ENCODE measurements at regions not wholly inside any gene's neighbourhood (a gene's known extent, or its start where the extent isn't known, plus 50 kb on each side); places are given as distances from the start of the nearest gene placed in this dataset.
A peak's percentile ranks its signal among the peaks of the same experiment; 100 is the strongest.

- no peak overlapping the region for H3K18ac ChIP-seq (ENCODE audit: low read length)
- no peak overlapping the region for H4K12ac ChIP-seq (ENCODE audit: low read depth, low read length)
- DNase-seq, result no peak
- H4K91ac ChIP-seq (ENCODE audit: low read depth, low read length), result no peak overlapping the region
- H3K4me3 ChIP-seq (ENCODE audit: low read depth, low read length), result no peak overlapping the region
- H3K4ac ChIP-seq (ENCODE audit: low read depth, low read length), result no peak overlapping the region
- H3K14ac ChIP-seq (ENCODE audit: low read length), result no peak overlapping the region
- no peak overlapping the region for H2BK12ac ChIP-seq (ENCODE audit: low read length)
- no peak overlapping the region for H2BK5ac ChIP-seq (ENCODE audit: low read depth, low read length, poor library complexity)
- no peaks in the 10 kb centered on the region for H3K27me3 ChIP-seq (ENCODE audit: insufficient read depth, low read length)
- H2BK120ac ChIP-seq (ENCODE audit: insufficient read depth, low read length, poor library complexity), result no peak overlapping the region
- no peaks in the 10 kb centered on the region for H3K79me2 ChIP-seq (ENCODE audit: control insufficient read depth, insufficient read depth, low read length, poor library complexity)
- no peaks in the 10 kb centered on the region for H3K36me3 ChIP-seq (ENCODE audit: control insufficient read depth in 1 of 2, insufficient read depth in 2 of 2, low read length in 2 of 2)
- H3K9me3 ChIP-seq (ENCODE audit: insufficient read depth, low read depth, low read length), result no peaks in the 10 kb centered on the region
- no peak overlapping the region for H2AK5ac ChIP-seq (ENCODE audit: low read length)
- H3K79me1 ChIP-seq (ENCODE audit: low read length), result no peaks in the 10 kb centered on the region
- no peak overlapping the region for H3K27ac ChIP-seq (ENCODE audit: low read depth, low read length)
- no peak overlapping the region for H3K9ac ChIP-seq (ENCODE audit: low read length)
- WGBS (ENCODE audit: extremely low coverage, insufficient coverage, insufficient read length), result no CpG with 5 or more reads among the region's 2 CpGs
- H2AFZ ChIP-seq (ENCODE audit: insufficient read depth, low read length, poor library complexity), result no peak overlapping the region
- H4K8ac ChIP-seq (ENCODE audit: low read depth, low read length), result no peak overlapping the region
- H3K23ac ChIP-seq (ENCODE audit: low read length), result no peak overlapping the region
- H3K4me2 ChIP-seq (ENCODE audit: low read length), result no peak overlapping the region
- H3K4me1 ChIP-seq (ENCODE audit: control insufficient read depth in 1 of 2, insufficient read depth in 2 of 2, low read length in 2 of 2), result no peaks in the 10 kb centered on the region
Measured at GRCh38 chrX:30008031-30008430, 207.3 kb upstream of the MAGEB2 start.

GRCh38 chrX:30010471-30010870 is 204.9 kb upstream of the MAGEB2 start:
- Histone ChIP-seq H3K79me1 (ENCODE audit: low read length) (no peaks in the 10 kb centered on the region), H3K4me1 (ENCODE audit: control insufficient read depth in 1 of 2, insufficient read depth in 2 of 2, low read length in 2 of 2) (no peaks in the 10 kb centered on the region), H4K8ac (ENCODE audit: low read depth, low read length) (no peak overlapping the region)

DNA sequence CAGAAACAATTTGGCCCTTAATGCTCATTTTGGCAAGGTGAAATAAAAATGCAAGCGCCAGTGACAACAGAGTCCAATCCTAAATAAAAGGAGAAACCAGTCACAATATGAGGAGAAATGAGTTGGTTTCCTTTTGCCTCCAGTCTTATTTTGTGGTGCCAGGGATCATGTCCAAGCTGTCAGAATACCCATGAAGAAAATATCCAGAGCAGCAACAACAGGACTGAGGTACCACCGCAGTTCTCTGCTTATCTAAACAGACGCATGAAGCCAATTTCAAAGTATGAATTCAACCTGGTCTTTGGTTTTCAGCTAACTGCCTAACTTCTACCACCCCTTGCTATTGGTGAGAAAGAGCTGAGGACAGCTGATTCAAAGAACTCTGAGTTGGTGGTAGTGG is 199.9 kb upstream of the MAGEB2 start:
- Histone ChIP-seq H2BK5ac (ENCODE audit: low read depth, low read length, poor library complexity) (no peak overlapping the region), H2BK12ac (ENCODE audit: low read length) (no peak overlapping the region), H3K4me2 (ENCODE audit: low read length) (no peak overlapping the region), H3K79me2 (ENCODE audit: control insufficient read depth, insufficient read depth, low read length, poor library complexity) (no peaks in the 10 kb centered on the region), H2BK120ac (ENCODE audit: insufficient read depth, low read length, poor library complexity) (no peak overlapping the region), H3K27me3 (ENCODE audit: insufficient read depth, low read length) (no peaks in the 10 kb centered on the region), H3K27ac (ENCODE audit: low read depth, low read length) (no peak overlapping the region), H4K12ac (ENCODE audit: low read depth, low read length) (no peak overlapping the region), H3K14ac (ENCODE audit: low read length) (no peak overlapping the region), H2AFZ (ENCODE audit: insufficient read depth, low read length, poor library complexity) (no peak overlapping the region), H2AK5ac (ENCODE audit: low read length) (no peak overlapping the region), H3K4me3 (ENCODE audit: low read depth, low read length) (no peak overlapping the region), H4K91ac (ENCODE audit: low read depth, low read length) (no peak overlapping the region), H3K4me1 (ENCODE audit: control insufficient read depth in 1 of 2, insufficient read depth in 2 of 2, low read length in 2 of 2) (no peaks in the 10 kb centered on the region), H3K18ac (ENCODE audit: low read length) (no peak overlapping the region), H3K79me1 (ENCODE audit: low read length) (no peaks in the 10 kb centered on the region), H3K23ac (ENCODE audit: low read length) (no peak overlapping the region), H3K9ac (ENCODE audit: low read length) (no peak overlapping the region), H3K9me3 (ENCODE audit: insufficient read depth, low read depth, low read length) (no peaks in the 10 kb centered on the region), H3K4ac (ENCODE audit: low read depth, low read length) (no peak overlapping the region), H3K36me3 (ENCODE audit: control insufficient read depth in 1 of 2, insufficient read depth in 2 of 2, low read length in 2 of 2) (no peaks in the 10 kb centered on the region), H4K8ac (ENCODE audit: low read depth, low read length) (no peak overlapping the region)
- no peak for DNase-seq
- WGBS (ENCODE audit: extremely low coverage, insufficient coverage, insufficient read length), result no CpG with 5 or more reads among the region's 3 CpGs

More at GRCh38 chrX:30010471-30010870, 204.9 kb upstream of the MAGEB2 start:
- Histone ChIP-seq H3K14ac (ENCODE audit: low read length) (no peak overlapping the region), H3K4ac (ENCODE audit: low read depth, low read length) (no peak overlapping the region), H3K4me2 (ENCODE audit: low read length) (no peak overlapping the region), H3K79me2 (ENCODE audit: control insufficient read depth, insufficient read depth, low read length, poor library complexity) (no peaks in the 10 kb centered on the region), H3K4me3 (ENCODE audit: low read depth, low read length) (no peak overlapping the region), H3K9me3 (ENCODE audit: insufficient read depth, low read depth, low read length) (no peaks in the 10 kb centered on the region), H3K27me3 (ENCODE audit: insufficient read depth, low read length) (no peaks in the 10 kb centered on the region), H2AK5ac (ENCODE audit: low read length) (no peak overlapping the region), H4K12ac (ENCODE audit: low read depth, low read length) (no peak overlapping the region), H3K36me3 (ENCODE audit: control insufficient read depth in 1 of 2, insufficient read depth in 2 of 2, low read length in 2 of 2) (no peaks in the 10 kb centered on the region), H3K9ac (ENCODE audit: low read length) (no peak overlapping the region), H2BK120ac (ENCODE audit: insufficient read depth, low read length, poor library complexity) (no peak overlapping the region), H2BK12ac (ENCODE audit: low read length) (no peak overlapping the region), H3K18ac (ENCODE audit: low read length) (no peak overlapping the region), H2BK5ac (ENCODE audit: low read depth, low read length, poor library complexity) (no peak overlapping the region), H4K91ac (ENCODE audit: low read depth, low read length) (no peak overlapping the region), H3K27ac (ENCODE audit: low read depth, low read length) (no peak overlapping the region), H2AFZ (ENCODE audit: insufficient read depth, low read length, poor library complexity) (no peak overlapping the region), H3K23ac (ENCODE audit: low read length) (no peak overlapping the region)
- no peak for DNase-seq
- no CpG with 5 or more reads among the region's 3 CpGs for WGBS (ENCODE audit: extremely low coverage, insufficient coverage, insufficient read length)

- Histone ChIP-seq H2BK5ac (ENCODE audit: low read depth, low read length, poor library complexity) (no peak overlapping the region), H3K18ac (ENCODE audit: low read length) (no peak overlapping the region), H3K27me3 (ENCODE audit: insufficient read depth, low read length) (no peaks in the 10 kb centered on the region), H3K27ac (ENCODE audit: low read depth, low read length) (peak overlapping the region; percentile 53), H3K79me1 (ENCODE audit: low read length) (no peaks in the 10 kb centered on the region), H2BK12ac (ENCODE audit: low read length) (no peak overlapping the region), H3K4ac (ENCODE audit: low read depth, low read length) (no peak overlapping the region), H3K4me3 (ENCODE audit: low read depth, low read length) (no peak overlapping the region), H2BK120ac (ENCODE audit: insufficient read depth, low read length, poor library complexity) (no peak overlapping the region), H3K9ac (ENCODE audit: low read length) (no peak overlapping the region), H4K12ac (ENCODE audit: low read depth, low read length) (no peak overlapping the region), H4K91ac (ENCODE audit: low read depth, low read length) (no peak overlapping the region), H3K4me1 (ENCODE audit: control insufficient read depth in 1 of 2, insufficient read depth in 2 of 2, low read length in 2 of 2) (no peaks in the 10 kb centered on the region), H3K79me2 (ENCODE audit: control insufficient read depth, insufficient read depth, low read length, poor library complexity) (no peaks in the 10 kb centered on the region), H2AFZ (ENCODE audit: insufficient read depth, low read length, poor library complexity) (no peak overlapping the region), H4K8ac (ENCODE audit: low read depth, low read length) (no peak overlapping the region), H2AK5ac (ENCODE audit: low read length) (no peak overlapping the region), H3K23ac (ENCODE audit: low read length) (no peak overlapping the region), H3K9me3 (ENCODE audit: insufficient read depth, low read depth, low read length) (no peaks in the 10 kb centered on the region), H3K4me2 (ENCODE audit: low read length) (peak overlapping the region; percentile 39), H3K14ac (ENCODE audit: low read length) (no peak overlapping the region), H3K36me3 (ENCODE audit: control insufficient read depth in 1 of 2, insufficient read depth in 2 of 2, low read length in 2 of 2) (peaks cover 0 to 3% of the 10 kb centered on the region in 2 experiments)
- WGBS (ENCODE audit: extremely low coverage, insufficient coverage, insufficient read length), result no CpG with 5 or more reads among the region's 2 CpGs
- DNase-seq, result no peak
Measured at GRCh38 chrX:30027636-30028035, 187.7 kb upstream of the MAGEB2 start.

Measured in trophoblast cell (in vitro differentiated cells and primary cell).